RWPE2 (cell line): ENCODE measurements at regions not wholly inside any gene's neighbourhood (a gene's known extent, or its start where the extent isn't known, plus 50 kb on each side); places are given as distances from the start of the nearest gene placed in this dataset.

ENCODE experiments used
- ATAC-seq: fragments of 200-7000 bp; cut with Tn5 transposase; 3 replicates; pipeline ENCODE4 v1.9.1; 2021; ENCODE audit warnings: low read depth
- DNase-seq: peaks from one replicate; pipeline ENCODE4 v3.0.0-alpha.2; 2020; ENCODE audit warnings: low spot score
- H3K27ac ChIP-seq: fragments of 450-650 bp; 2 replicates; pipeline ENCODE4 v1.5.1; 2017; ENCODE audit warnings: mild to moderate bottlenecking; ENCODE audit not compliant: poor library complexity, severe bottlenecking
- H3K27me3 ChIP-seq: fragments of 250-450 bp; sonication (Bioruptor Pico); 2 replicates; pipeline ENCODE4 v1.5.1; 2021; ENCODE audit warnings: mild to moderate bottlenecking, moderate library complexity; ENCODE audit not compliant: insufficient read depth, poor library complexity, severe bottlenecking
- H3K36me3 ChIP-seq: fragments of 250-450 bp; sonication (Bioruptor Pico); 2 replicates; pipeline ENCODE4 v1.5.1; 2020; ENCODE audit warnings: low read depth, mild to moderate bottlenecking, moderate library complexity
- H3K4me1 ChIP-seq: fragments of 250-450 bp; sonication (Bioruptor Pico); 2 replicates; pipeline ENCODE4 v1.5.1; 2021; ENCODE audit warnings: mild to moderate bottlenecking, moderate library complexity; ENCODE audit not compliant: insufficient read depth, poor library complexity, severe bottlenecking
- H3K4me3 ChIP-seq: fragments of 250-450 bp; sonication (Bioruptor Pico); 2 replicates; pipeline ENCODE4 v1.5.1; 2021; ENCODE audit warnings: mild to moderate bottlenecking, moderate library complexity; ENCODE audit not compliant: severe bottlenecking
- H3K9me3 ChIP-seq: fragments of 250-450 bp; sonication (Bioruptor Pico); 2 replicates; pipeline ENCODE4 v1.5.1; 2021; ENCODE audit warnings: mild to moderate bottlenecking, moderate library complexity; ENCODE audit not compliant: severe bottlenecking
- CTCF ChIP-seq: fragments of 450-650 bp; IDR thresholded peaks from one replicate; pipeline ENCODE4 v1.5.1; 2017; ENCODE audit warnings: mild to moderate bottlenecking, moderate library complexity; ENCODE audit not compliant: poor library complexity, severe bottlenecking

GRCh38 chr5:17113174-17113958 lies 104.1 kb upstream of the BASP1 start:
- no peak overlapping the region for H3K27ac ChIP-seq
- peaks cover 19% of the 10 kb centered on the region for H3K4me1 ChIP-seq
- no peak overlapping the region for H3K4me3 ChIP-seq

DNA sequence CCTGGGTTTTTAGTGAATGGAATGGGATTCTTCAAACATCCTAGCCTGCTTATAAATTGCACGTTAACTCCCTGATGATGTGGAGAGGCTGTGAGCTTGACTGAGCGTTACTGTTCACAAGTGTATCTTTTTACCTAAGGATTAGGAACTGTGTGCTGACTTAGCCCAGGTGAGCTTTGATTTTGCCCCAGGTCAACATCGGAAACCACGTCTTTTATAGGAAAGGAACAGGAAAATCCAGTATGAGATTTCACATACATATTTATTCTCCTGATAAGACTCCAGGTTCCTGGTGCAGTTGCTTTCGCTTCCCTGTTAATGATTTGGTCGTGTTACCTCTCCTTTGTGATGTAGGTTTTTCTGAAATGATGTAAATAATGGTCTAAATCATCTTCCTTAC lies 103.2 kb upstream of the BASP1 start:
- ATAC-seq: peak; percentile 20; the same call in 2 of the 3 replicates
- Histone ChIP-seq H3K36me3 (no peaks in the 10 kb centered on the region), H3K4me3 (no peak overlapping the region), H3K27me3 (no peaks in the 10 kb centered on the region), H3K9me3 (no peaks in the 10 kb centered on the region), H3K27ac (no peak overlapping the region), H3K4me1 (peaks cover 26% of the 10 kb centered on the region)
- DNase-seq: peak; percentile 4
- TF ChIP-seq CTCF: no peak

More at GRCh38 chr5:17113174-17113958, 104.1 kb upstream of the BASP1 start:
- no peak for DNase-seq
- no peaks in the 10 kb centered on the region for H3K9me3 ChIP-seq
- H3K36me3 ChIP-seq: no peaks in the 10 kb centered on the region
- no peak for ATAC-seq
- TF ChIP-seq CTCF: no peak
- H3K27me3 ChIP-seq: no peaks in the 10 kb centered on the region

- no peak for TF ChIP-seq CTCF
- ATAC-seq: no peak
- peaks cover 26% of the 10 kb centered on the region for H3K4me1 ChIP-seq
- H3K27me3 ChIP-seq: no peaks in the 10 kb centered on the region
- H3K36me3 ChIP-seq: no peaks in the 10 kb centered on the region
- no peaks in the 10 kb centered on the region for H3K9me3 ChIP-seq
- no peak for DNase-seq
- H3K27ac ChIP-seq: no peak overlapping the region
- no peak overlapping the region for H3K4me3 ChIP-seq
Observed at GRCh38 chr5:17114715-17115599, 102.5 kb upstream of the BASP1 start.

GRCh38 chr5:17115855-17116254 lies 101.6 kb upstream of the BASP1 start:
- Histone ChIP-seq H3K9me3 (no peaks in the 10 kb centered on the region), H3K27ac (no peak overlapping the region)
- no peak for ATAC-seq

More at GRCh38 chr5:17115855-17116254, 101.6 kb upstream of the BASP1 start:
- DNase-seq: no peak
- H3K4me1 ChIP-seq: peaks cover 26% of the 10 kb centered on the region
- no peaks in the 10 kb centered on the region for H3K27me3 ChIP-seq
- no peak for TF ChIP-seq CTCF
- no peaks in the 10 kb centered on the region for H3K36me3 ChIP-seq
- H3K4me3 ChIP-seq: no peak overlapping the region
